MM.1S (cell line): ENCODE measurements at regions not wholly inside any gene's neighbourhood (a gene's known extent, or its start where the extent isn't known, plus 50 kb on each side); places are given as distances from the start of the nearest gene placed in this dataset.

Experiments
- DNase-seq: peaks from one replicate; pipeline ENCODE4 v3.0.0-alpha.2; 2015
- H2AFZ ChIP-seq: fragments of 300-600 bp; sonication (generic); 2 replicates; pipeline ENCODE4 v1.6.0; 2016; ENCODE audit warnings: antibody characterized with exemption, low read length
- H3F3A ChIP-seq: fragments of 300-600 bp; sonication (generic); 2 replicates; pipeline ENCODE4 v1.6.1; 2016; ENCODE audit warnings: mild to moderate bottlenecking, antibody characterized with exemption, low read length, moderate library complexity, mixed read lengths; ENCODE audit not compliant: insufficient read depth
- H3K27ac ChIP-seq: fragments of 300-600 bp; sonication (generic); 2 replicates; pipeline ENCODE4 v1.5.1; 2016; ENCODE audit warnings: mild to moderate bottlenecking, low read length
- H3K27me3 ChIP-seq: fragments of 300-600 bp; sonication (generic); replicated peaks from 2 replicates; pipeline ENCODE4 v1.6.0; 2016; ENCODE audit warnings: low read length; ENCODE audit not compliant: insufficient read depth
- H3K36me3 ChIP-seq: fragments of 300-600 bp; sonication (generic); replicated peaks from 2 replicates; pipeline ENCODE4 v1.6.1; 2016; ENCODE audit warnings: mild to moderate bottlenecking, low read length, mixed read lengths; ENCODE audit not compliant: insufficient read depth
- H3K4me1 ChIP-seq: fragments of 300-600 bp; sonication (generic); 2 replicates; pipeline ENCODE4 v1.6.1; 2016; ENCODE audit warnings: low read length, mixed read lengths
- H3K4me2 ChIP-seq: fragments of 300-600 bp; sonication (generic); 2 replicates; pipeline ENCODE4 v1.6.0; 2016; ENCODE audit warnings: low read depth, low read length
- H3K4me3 ChIP-seq: fragments of 300-600 bp; sonication (generic); 2 replicates; pipeline ENCODE4 v1.5.1; 2016; ENCODE audit warnings: low read length, mixed read lengths
- H3K79me2 ChIP-seq: fragments of 300-600 bp; sonication (generic); 2 replicates; pipeline ENCODE4 v1.6.1; 2016; ENCODE audit warnings: mixed run types, low read length, mixed read lengths
- H3K9ac ChIP-seq: fragments of 300-600 bp; sonication (generic); 2 replicates; pipeline ENCODE4 v1.6.1; 2016; ENCODE audit warnings: low read length, mixed read lengths
- H3K9me2 ChIP-seq: fragments of 300-600 bp; sonication (generic); replicated peaks from 2 replicates; pipeline ENCODE4 v1.6.1; 2016; ENCODE audit warnings: mild to moderate bottlenecking, low read length, mixed read lengths; ENCODE audit not compliant: insufficient read depth
- H3K9me3 ChIP-seq: fragments of 300-600 bp; sonication (generic); replicated peaks from 2 replicates; pipeline ENCODE4 v1.6.1; 2016; ENCODE audit warnings: mild to moderate bottlenecking, low read length, mixed read lengths; ENCODE audit not compliant: insufficient read depth
- H4K20me1 ChIP-seq: fragments of 300-600 bp; sonication (generic); 2 replicates; pipeline ENCODE4 v1.6.1; 2016; ENCODE audit warnings: mild to moderate bottlenecking, low read length, moderate library complexity, mixed read lengths; ENCODE audit not compliant: insufficient read depth
- CTCF ChIP-seq: fragments of 300-600 bp; sonication (generic); IDR thresholded peaks from 2 replicates; pipeline ENCODE4 v1.5.1; 2016; ENCODE audit warnings: antibody characterized with exemption, low read length, mixed read lengths
- EZH2 ChIP-seq: fragments of 300-600 bp; sonication (generic); optimal IDR thresholded peaks from 2 replicates; pipeline ENCODE3; 2017; ENCODE audit warnings: low read depth, mild to moderate bottlenecking, antibody characterized with exemption, low read length, mixed read lengths
- EZH2phosphoT487 ChIP-seq: fragments of 300-600 bp; sonication (generic); IDR thresholded peaks from 2 replicates; pipeline ENCODE4 v1.6.1; 2018; ENCODE audit warnings: antibody characterized with exemption, low read length

GRCh38 chr2:239611222-239611795 is 210.5 kb upstream of the HDAC4 start:
- no peaks in the 10 kb centered on the region for H3K79me2 ChIP-seq
- H2AFZ ChIP-seq, result no peak overlapping the region; the same call in 1 of the 2 replicates
- no peaks in the 10 kb centered on the region for H3K9me3 ChIP-seq
- no peaks in the 10 kb centered on the region for H3K36me3 ChIP-seq
- no peak overlapping the region for H3K9ac ChIP-seq
- H4K20me1 ChIP-seq, result no peaks in the 10 kb centered on the region
- 0 out of 2 replicates have a peak, but pooled peaks cover 10% of the 10 kb centered on the region for H3K4me1 ChIP-seq
- H3K27ac ChIP-seq, result no peak overlapping the region
- no peaks in the 10 kb centered on the region for H3F3A ChIP-seq
- TF ChIP-seq EZH2phosphoT487 (no peak), CTCF (no peak), EZH2 (no peak)
- H3K27me3 ChIP-seq, result no peaks in the 10 kb centered on the region
- DNase-seq, result peak; percentile 50
- no peak overlapping the region for H3K4me3 ChIP-seq
- H3K9me2 ChIP-seq, result no peaks in the 10 kb centered on the region
- H3K4me2 ChIP-seq, result no peak overlapping the region

- no peaks in the 10 kb centered on the region for H3F3A ChIP-seq
- H3K4me3 ChIP-seq, result no peak overlapping the region
- H3K27ac ChIP-seq, result no peak overlapping the region
- H3K9ac ChIP-seq, result no peak overlapping the region
- DNase-seq, result no peak
- H2AFZ ChIP-seq, result no peak overlapping the region
- H3K9me2 ChIP-seq, result no peaks in the 10 kb centered on the region
- 0 out of 2 replicates have a peak, but pooled peaks cover 10% of the 10 kb centered on the region for H3K4me1 ChIP-seq
- H3K79me2 ChIP-seq, result no peaks in the 10 kb centered on the region
- no peaks in the 10 kb centered on the region for H3K36me3 ChIP-seq
- TF ChIP-seq CTCF (no peak), EZH2phosphoT487 (no peak), EZH2 (no peak)
- H3K9me3 ChIP-seq, result no peaks in the 10 kb centered on the region
- no peaks in the 10 kb centered on the region for H3K27me3 ChIP-seq
- no peak overlapping the region for H3K4me2 ChIP-seq
- no peaks in the 10 kb centered on the region for H4K20me1 ChIP-seq
These were observed 209.8 kb upstream of the HDAC4 start for GRCh38 chr2:239610457-239611221.

- no peaks in the 10 kb centered on the region for H3K36me3 ChIP-seq
- no peaks in the 10 kb centered on the region for H3K9me2 ChIP-seq
- H3K4me3 ChIP-seq, result no peak overlapping the region
- no peaks in the 10 kb centered on the region for H3K9me3 ChIP-seq
- H3K9ac ChIP-seq, result no peak overlapping the region
- DNase-seq, result no peak
- H3K27ac ChIP-seq, result no peak overlapping the region
- no peaks in the 10 kb centered on the region for H4K20me1 ChIP-seq
- H3K4me2 ChIP-seq, result no peak overlapping the region
- H2AFZ ChIP-seq, result no peak overlapping the region
- no peaks in the 10 kb centered on the region for H3K27me3 ChIP-seq
- no peaks in the 10 kb centered on the region for H3F3A ChIP-seq
- no peaks in the 10 kb centered on the region for H3K79me2 ChIP-seq
- H3K4me1 ChIP-seq, result 0 out of 2 replicates have a peak, but pooled peaks cover 10% of the 10 kb centered on the region
- TF ChIP-seq EZH2, result no peak
- TF ChIP-seq EZH2phosphoT487, result no peak
- TF ChIP-seq CTCF, result no peak
These were observed 208.9 kb upstream of the HDAC4 start for GRCh38 chr2:239609607-239610310.
